ENCODE measurements at regions not wholly inside any gene's neighbourhood (a gene's known extent, or its start where the extent isn't known, plus 50 kb on each side); places are given as distances from the start of the nearest gene placed in this dataset.

DNA sequence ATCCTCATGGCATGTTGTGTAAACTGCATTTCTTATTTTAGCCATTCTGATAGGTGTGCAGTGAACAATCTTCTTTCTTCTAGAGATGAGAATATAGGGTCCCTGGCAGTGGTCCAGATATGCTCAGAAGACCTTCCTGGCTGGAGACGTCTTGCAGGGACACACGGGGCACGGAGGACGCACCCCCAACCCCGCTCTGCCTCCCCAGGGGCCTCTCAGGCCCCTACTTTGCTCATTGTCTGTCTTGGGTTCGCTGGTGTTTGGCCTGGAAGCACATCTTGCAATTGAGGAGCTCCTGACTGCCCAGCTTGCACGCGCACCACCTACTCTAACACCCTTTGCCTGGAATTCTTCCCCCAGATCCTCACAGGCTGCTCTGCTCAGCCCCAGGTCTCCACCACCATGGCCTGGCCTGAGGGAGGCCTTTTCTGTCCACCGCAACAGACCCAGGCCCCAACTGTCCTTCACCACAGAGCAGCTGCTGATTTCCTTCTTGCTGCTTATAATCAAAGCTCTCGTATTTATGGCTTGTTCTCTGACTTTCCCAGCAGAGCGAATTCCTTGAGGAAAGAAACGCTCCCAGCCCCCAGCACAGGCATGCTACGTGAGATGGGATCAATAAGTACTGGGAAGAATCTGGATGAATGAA, 295.9 kb upstream of the HDAC4 start:
- in situ Hi-C loops (cut with HindIII; ENCODE audit: low sequenced_read_pairs): loop anchor here (10.0 kb wide), 1 partner anchor 68 kb away; no protein-coding TSS in a partner anchor

- in situ Hi-C loops (cut with HindIII; ENCODE audit: low sequenced_read_pairs): loop anchor here (10.0 kb wide), 1 partner anchor 69 kb away; no protein-coding TSS in a partner anchor
Measured at GRCh38 chr2:239695728-239696240, 295.0 kb upstream of the HDAC4 start.

DNA sequence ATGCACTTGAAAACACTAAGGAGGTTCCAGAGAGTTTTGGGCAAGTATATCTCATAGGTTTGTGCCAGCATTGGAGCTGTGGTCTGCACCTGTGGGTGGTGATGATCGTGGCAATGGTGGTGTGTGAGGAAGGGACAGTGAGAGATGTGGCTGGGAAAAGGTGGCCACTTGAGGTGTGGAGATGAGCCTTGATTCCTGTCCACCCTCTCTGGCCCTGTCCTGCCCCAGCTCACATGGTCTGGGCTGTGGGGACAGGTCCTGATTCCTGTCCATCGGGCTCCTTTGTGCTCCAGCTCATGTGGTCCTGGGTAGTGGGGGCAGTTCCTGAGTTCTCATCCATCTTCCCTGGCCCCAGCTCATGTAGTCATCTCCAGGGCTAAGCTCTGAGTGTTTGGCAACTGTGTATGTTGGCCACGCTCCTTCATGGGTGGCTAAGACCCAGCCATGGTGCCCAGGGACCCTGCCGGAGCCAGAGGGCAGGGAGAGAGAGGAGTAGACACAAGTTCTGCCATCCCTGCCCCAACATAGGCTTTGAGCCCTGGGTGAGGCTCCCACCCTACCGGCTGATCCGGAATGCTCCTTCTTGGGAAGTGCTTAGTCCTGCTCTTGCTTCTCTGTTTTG, 294.4 kb upstream of the HDAC4 start:
- in situ Hi-C loops (cut with HindIII; ENCODE audit: low sequenced_read_pairs): loop anchor here (10.0 kb wide), 1 partner anchor 70 kb away; no protein-coding TSS in a partner anchor

DNA sequence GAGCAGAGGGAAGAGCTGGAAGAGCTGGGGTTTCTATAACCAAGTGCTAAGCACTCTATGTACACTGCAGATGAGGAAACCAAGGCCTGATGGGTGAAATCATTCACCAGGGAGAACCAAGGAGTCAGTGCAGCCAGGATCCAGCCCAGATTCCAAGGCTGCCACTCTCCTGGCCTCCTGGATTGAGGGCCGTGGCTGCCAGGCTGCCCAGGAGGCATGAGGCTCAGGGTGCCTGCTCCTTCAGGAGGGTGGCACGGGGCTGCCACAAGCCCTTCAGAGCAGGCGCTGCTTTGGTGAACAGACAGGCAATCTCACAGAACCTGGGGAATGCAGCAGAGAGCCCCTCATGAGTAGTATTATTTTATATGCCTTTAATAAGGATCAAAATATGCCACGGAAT, 293.7 kb upstream of the HDAC4 start:
- in situ Hi-C loops (cut with HindIII; ENCODE audit: low sequenced_read_pairs): loop anchor here (10.0 kb wide), 1 partner anchor 70 kb away; no protein-coding TSS in a partner anchor

- in situ Hi-C loops (cut with HindIII; ENCODE audit: low sequenced_read_pairs): loop anchor here (10.0 kb wide), 1 partner anchor 71 kb away; no protein-coding TSS in a partner anchor
Measured at GRCh38 chr2:239693761-239694415, 293.1 kb upstream of the HDAC4 start.

GRCh38 chr2:239693330-239693729, 292.5 kb upstream of the HDAC4 start:
- in situ Hi-C loops (cut with HindIII; ENCODE audit: low sequenced_read_pairs): loop anchor here (10.0 kb wide), 1 partner anchor 71 kb away; no protein-coding TSS in a partner anchor

DNA sequence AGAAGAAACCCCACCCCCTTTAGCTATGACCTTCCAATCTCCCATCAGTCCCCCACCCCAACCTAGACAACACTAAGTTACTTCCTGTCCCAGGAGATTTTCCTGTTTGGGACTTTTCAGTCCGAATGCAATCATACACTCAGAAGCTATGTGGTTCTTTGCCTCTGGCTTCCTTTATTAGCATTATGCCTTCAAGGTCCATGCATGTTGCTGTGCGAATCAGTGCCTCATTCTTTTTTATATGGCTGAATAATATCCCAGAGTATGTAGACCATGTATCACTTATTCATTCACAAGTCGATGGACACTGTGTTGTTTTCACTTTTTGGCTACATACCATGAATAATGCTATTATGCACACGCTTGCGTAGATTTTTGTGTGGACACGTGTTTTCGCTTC, 292.1 kb upstream of the HDAC4 start:
- in situ Hi-C loops (cut with HindIII; ENCODE audit: low sequenced_read_pairs): loop anchor here (10.0 kb wide), 1 partner anchor 72 kb away; no protein-coding TSS in a partner anchor

DNA sequence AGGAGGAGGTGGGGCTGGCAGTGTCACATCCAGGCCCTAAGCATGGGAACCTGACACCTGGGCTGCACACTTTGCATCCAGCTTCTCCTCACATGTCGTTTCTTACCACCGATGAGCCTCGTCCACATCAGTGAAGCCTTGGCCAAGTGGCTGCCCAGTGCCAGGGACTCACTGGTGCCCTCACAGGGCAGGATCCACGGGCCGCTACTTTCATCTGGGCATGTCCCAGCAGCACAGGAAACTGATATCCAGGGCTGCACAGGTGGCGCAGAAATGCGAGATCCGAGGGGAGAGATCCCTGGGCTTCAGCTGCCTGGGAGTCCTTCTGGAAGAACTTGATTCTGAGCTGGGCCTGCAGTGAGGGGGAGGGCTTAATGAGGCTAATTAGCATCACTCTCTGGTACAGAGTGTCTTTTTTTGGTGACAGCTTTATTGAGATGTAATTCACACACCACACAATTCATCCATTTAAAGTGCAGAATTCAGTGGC, 291.6 kb upstream of the HDAC4 start:
- in situ Hi-C loops (cut with HindIII; ENCODE audit: low sequenced_read_pairs): loop anchor here (10.0 kb wide), 1 partner anchor 72 kb away; no protein-coding TSS in a partner anchor

GRCh38 chr2:239691720-239692119, 290.9 kb upstream of the HDAC4 start:
- in situ Hi-C loops (cut with HindIII; ENCODE audit: low sequenced_read_pairs): loop anchor here (10.0 kb wide), 1 partner anchor 73 kb away; no protein-coding TSS in a partner anchor

DNA sequence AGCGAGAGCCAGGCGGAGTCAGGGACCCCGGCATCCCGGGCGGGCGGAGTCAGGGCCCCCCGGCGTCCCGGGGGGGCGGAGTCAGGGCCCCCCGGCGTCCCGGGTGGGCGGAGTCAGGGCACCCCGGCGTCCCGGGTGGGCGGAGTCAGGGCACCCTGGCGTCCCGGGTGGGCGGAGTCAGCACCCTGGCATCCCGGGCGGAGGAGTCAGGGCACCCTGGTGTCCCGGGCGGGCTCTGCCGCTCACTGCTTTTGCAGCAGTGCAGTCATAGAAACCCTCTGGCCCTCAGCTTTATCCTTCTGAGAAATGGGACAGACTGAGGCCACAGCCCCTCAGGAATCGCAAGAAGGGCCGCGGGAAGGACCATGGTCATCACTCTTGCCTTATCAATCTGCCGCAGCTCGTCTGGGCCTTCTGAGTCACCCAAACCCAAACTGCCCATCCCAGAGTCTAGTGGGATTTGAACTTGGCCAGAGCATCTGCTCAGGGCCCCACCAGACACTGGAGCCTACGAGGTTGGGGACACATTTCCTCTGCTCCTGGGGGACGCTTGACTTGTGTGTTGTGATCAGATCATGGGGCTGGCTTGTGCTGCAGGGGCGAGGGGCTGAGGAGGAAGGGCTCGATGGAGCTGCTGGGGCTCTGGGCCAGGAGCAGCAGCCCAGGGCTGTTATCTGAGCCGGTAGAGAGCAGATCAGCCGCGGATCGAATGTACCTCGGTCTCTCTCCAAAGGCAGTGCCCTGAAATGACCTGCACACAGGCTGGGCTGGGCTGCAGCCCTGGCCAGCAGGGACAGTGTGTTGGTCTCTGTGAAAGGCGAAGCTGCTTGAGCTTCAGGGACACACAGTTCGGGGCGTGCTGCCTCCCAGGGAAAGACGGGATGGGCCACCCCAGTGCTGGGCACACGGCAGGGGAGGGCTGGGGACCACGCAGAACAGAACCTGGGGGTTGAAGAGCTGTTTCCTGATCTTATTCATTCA, 290.1 kb upstream of the HDAC4 start:
- in situ Hi-C loops (cut with HindIII; ENCODE audit: low sequenced_read_pairs): loop anchor here (10.0 kb wide), 1 partner anchor 74 kb away; no protein-coding TSS in a partner anchor

DNA sequence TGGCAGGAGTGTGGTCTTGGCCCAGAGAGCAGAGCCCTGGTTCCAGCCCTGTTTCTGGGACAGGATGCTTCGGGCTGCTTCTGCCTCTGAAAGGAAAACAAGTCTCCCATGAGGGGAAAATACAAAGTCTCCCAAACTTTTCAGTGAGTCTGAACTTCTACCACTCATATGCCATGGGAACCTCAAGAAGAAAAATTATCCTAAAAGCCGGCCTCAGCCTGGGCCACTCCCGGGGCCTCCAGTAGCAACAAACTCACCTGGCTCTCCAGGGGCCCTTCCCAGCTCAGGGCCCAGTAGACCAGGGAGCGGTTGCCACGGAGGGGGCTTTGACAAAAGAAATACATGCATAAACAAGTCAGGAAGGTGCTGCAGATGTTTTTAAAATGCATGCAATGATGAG, 289.2 kb upstream of the HDAC4 start:
- in situ Hi-C loops (cut with HindIII; ENCODE audit: low sequenced_read_pairs): loop anchor here (10.0 kb wide), 1 partner anchor 75 kb away; no protein-coding TSS in a partner anchor

- in situ Hi-C loops (cut with HindIII; ENCODE audit: low sequenced_read_pairs): no loop called here
Measured at GRCh38 chr2:239689410-239689809, 288.6 kb upstream of the HDAC4 start.

GRCh38 chr2:239688840-239689239, 288.0 kb upstream of the HDAC4 start:
- in situ Hi-C loops (cut with HindIII; ENCODE audit: low sequenced_read_pairs): no loop called here

- in situ Hi-C loops (cut with HindIII; ENCODE audit: low sequenced_read_pairs): no loop called here
Measured at GRCh38 chr2:239688122-239688681, 287.4 kb upstream of the HDAC4 start.

- in situ Hi-C loops (cut with HindIII; ENCODE audit: low sequenced_read_pairs): no loop called here
Measured at GRCh38 chr2:239687441-239687840, 286.6 kb upstream of the HDAC4 start.

- in situ Hi-C loops (cut with HindIII; ENCODE audit: low sequenced_read_pairs): no loop called here
Measured at GRCh38 chr2:239685965-239686364, 285.1 kb upstream of the HDAC4 start.

DNA sequence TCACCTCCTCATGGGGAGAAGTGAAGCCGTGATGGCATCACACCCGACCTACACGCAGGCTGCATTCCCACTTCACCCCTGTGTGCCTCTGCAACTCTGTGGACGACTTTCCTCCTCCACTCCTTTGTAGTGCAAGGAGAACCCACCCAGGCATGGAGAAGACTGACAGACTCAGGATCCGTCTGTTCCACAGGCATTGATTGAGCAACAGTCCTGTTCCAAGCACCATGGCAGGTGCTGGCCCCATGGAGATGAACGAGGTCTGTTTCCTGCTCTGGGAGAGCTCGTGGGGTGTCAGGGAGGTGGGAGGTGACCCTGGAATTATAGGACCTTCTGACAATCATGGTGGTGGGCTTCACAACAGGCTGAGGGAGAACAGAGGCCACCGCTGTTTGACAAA, 284.7 kb upstream of the HDAC4 start:
- in situ Hi-C loops (cut with HindIII; ENCODE audit: low sequenced_read_pairs): no loop called here

- in situ Hi-C loops (cut with HindIII; ENCODE audit: low sequenced_read_pairs): no loop called here
Measured at GRCh38 chr2:239684996-239685395, 284.2 kb upstream of the HDAC4 start.

DNA sequence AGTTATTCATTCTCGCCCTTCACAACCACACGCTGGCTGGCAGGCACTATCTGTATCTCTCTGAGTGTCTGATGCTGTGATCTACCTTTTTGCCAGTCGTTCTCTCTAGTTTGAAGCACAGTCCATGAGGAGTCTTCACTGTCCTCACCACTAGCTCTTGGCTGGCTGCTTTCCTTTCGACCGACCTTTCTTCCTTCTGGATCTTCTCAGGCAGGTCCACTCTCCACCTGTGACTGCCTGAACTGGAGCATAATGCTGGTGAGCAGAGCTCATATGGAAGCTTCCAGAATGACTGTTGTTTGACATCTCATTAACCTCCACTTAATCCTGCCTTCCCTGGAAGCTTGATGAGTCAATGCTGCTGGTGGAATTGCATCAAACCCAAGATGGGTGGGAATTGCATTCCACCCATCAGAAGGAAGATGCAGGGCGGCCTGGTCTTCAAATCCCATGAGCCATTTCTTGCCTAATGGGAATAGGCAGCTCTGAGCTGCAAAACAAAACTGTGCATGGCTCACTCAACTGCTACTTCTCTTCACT, 283.5 kb upstream of the HDAC4 start:
- in situ Hi-C loops (cut with HindIII; ENCODE audit: low sequenced_read_pairs): no loop called here
